GM21390 (cell line): ENCODE measurements at regions not wholly inside any gene's neighbourhood (a gene's known extent, or its start where the extent isn't known, plus 50 kb on each side); places are given as distances from the start of the nearest gene placed in this dataset.
"Not testable (repeated sequence)": the region's sequence is repeated elsewhere in the genome, so short reads cannot be mapped to it uniquely, and the experiment has no call there.

ENCODE experiments used
- ATAC-seq: cut with Tn5 transposase; IDR thresholded peaks from one replicate; pipeline ENCODE4 v1.9.1; 2021; ENCODE audit not compliant: unreplicated experiment

- no peak for ATAC-seq
These were observed 183.9 kb downstream of the MYRFL start for GRCh38 chr12:70008944-70009343.

GRCh38 chr12:70011353-70011752, 186.3 kb downstream of the MYRFL start:
- no peak for ATAC-seq

DNA sequence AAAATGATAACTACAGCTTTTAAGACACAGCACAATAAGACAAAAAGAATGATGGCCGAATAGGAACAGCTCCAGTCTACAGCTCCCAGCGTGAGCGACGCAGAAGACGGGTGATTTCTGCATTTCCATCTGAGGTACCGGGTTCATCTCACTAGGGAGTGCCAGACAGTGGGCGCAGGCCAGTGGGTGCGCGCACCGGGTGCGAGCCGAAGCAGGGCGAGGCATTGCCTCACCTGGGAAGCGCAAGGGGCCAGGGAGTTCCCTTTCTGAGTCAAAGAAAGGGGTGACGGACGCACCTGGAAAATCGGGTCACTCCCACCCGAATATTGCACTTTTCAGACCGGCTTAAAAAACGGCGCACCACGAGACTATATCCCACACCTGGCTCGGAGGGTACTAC, 188.0 kb downstream of the MYRFL start:
- not testable (repeated sequence) for ATAC-seq

DNA sequence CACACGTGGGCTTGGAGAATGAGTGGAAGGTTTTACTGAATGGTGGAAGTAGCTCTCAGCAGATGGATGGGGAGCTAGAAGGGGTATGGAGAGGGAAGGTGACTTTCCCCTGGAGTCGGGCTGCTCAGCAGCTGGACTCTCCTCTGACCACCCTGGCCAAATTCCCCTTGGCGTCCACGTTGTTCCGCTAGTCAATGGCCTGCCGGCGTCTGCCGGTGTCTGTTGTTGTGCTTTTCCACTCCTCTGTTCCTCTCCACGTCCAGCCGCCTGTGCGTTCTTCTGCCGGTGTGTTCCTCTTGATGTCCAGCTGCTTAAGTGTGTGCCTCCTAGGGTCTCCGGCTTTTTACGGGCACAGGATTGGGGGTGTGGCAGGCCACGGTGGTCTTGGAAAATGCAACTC, 203.5 kb downstream of the MYRFL start:
- ATAC-seq = no peak

GRCh38 chr12:70028918-70029317, 203.9 kb downstream of the MYRFL start:
- ATAC-seq = no peak

GRCh38 chr12:70031046-70031445, 206.0 kb downstream of the MYRFL start:
- ATAC-seq = no peak

DNA sequence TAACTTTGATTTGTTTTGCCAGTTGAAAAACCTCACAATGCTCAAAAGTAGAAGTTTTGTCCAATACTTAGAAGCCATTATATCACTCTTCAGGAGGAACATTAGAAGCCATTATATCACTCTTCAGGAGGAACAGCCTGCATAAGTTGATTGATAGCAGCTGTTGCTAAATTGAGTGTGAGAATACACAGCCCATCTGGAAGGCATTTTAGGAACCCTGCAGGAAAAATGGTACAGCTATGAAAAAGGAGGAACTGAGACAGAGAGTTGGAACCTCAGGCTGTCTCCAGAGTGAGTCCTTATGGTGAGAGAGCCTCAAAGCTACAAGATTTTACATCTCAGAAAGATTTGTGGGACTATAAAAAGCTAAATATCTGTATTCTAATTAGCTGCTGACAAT, 207.0 kb downstream of the MYRFL start:
- no peak for ATAC-seq

- ATAC-seq = no peak
These were observed 208.3 kb downstream of the MYRFL start for GRCh38 chr12:70033310-70033709.

- ATAC-seq = no peak
These were observed 203.1 kb upstream of the CNOT2 start for GRCh38 chr12:70040141-70040540.

DNA sequence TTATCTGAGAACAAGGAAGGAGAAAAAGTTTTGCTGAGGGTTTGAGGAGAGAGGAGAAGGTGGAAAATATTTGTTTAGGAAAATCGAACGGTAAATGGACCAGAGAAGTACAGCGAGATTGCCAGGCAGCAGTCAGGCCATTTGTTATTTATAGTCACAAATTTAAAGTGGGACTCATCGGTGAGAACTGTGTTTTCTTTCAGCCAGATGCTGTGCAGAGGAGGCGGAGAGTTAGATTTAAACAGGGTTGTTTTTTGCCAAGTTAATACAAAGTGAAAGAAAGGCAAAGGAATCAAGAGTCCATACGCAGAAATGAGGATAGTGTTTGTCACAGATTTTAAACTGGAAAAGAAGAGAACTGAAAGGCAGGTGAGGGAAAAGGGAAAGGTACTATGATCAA, 200.6 kb upstream of the CNOT2 start:
- no peak for ATAC-seq

- no peak for ATAC-seq
These were observed 199.6 kb upstream of the CNOT2 start for GRCh38 chr12:70043490-70044138.

GRCh38 chr12:70044167-70044566, 199.1 kb upstream of the CNOT2 start:
- no peak for ATAC-seq

GRCh38 chr12:70045036-70045435, 198.2 kb upstream of the CNOT2 start:
- ATAC-seq = no peak

- ATAC-seq = no peak
These were observed 197.7 kb upstream of the CNOT2 start for GRCh38 chr12:70045514-70045913.

DNA sequence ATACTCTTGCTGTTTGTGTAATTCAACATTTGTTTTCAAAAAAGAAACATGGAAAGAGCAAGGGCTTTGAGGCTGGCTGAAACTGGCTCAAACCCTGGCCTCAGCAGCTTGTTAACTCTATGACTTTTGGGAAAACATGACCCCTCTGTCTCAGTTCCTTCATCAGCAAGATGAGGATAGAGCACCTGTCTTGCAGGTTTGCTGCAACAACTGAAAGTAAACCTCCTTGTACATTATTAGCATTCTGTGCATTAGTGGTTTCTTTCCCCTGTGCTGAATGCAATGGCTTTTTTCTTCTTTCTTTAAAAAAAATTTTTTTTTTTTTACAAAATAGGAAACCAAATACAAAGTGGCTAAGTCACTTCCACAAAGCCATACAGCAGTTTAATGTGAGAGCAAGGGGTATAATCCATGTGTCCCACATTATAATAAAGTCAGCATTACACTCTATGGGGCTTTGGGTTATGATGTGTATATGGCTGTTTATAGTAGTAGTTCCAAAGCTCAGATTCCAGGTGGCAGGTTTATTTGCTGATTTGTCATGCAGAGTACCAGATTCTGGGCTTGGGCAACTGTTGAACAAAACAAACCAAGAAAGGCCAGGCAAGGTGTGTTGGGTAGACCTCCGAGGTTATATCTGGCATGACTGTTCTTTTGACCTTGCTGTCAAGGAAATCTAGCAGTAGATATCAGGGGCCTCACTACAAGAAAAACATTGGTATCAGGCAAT, 194.5 kb upstream of the CNOT2 start:
- no peak for ATAC-seq

GRCh38 chr12:70049596-70050360, 193.5 kb upstream of the CNOT2 start:
- peak; percentile 90 for ATAC-seq

- no peak for ATAC-seq
These were observed 190.8 kb upstream of the CNOT2 start for GRCh38 chr12:70052476-70052875.

GRCh38 chr12:70052931-70053497, 190.2 kb upstream of the CNOT2 start:
- ATAC-seq = no peak

GRCh38 chr12:70059373-70059772, 183.9 kb upstream of the CNOT2 start:
- ATAC-seq = no peak

- ATAC-seq = no peak
These were observed 182.6 kb upstream of the CNOT2 start for GRCh38 chr12:70060634-70061033.

GRCh38 chr12:70068743-70069142, 174.5 kb upstream of the CNOT2 start:
- no peak for ATAC-seq
